ENCODE measurements at regions not wholly inside any gene's neighbourhood (a gene's known extent, or its start where the extent isn't known, plus 50 kb on each side); places are given as distances from the start of the nearest gene placed in this dataset.

- ATAC-seq (ENCODE audit: insufficient read depth, low read depth) (no peak), DNase-seq (no peak)
- Histone ChIP-seq H3K9me3 (ENCODE audit: insufficient read depth, low read length, severe bottlenecking) (no peaks in the 10 kb centered on the region), H3K79me2 (ENCODE audit: insufficient read depth, low read length) (no peaks in the 10 kb centered on the region), H3K36me3 (ENCODE audit: insufficient read depth, low read length) (no peaks in the 10 kb centered on the region), H3K4me1 (ENCODE audit: insufficient read depth, low read length) (no peaks in the 10 kb centered on the region), H4K20me1 (ENCODE audit: insufficient read depth, low read length) (no peaks in the 10 kb centered on the region), H3K4me2 (ENCODE audit: insufficient read depth, low read length) (no peak overlapping the region), H3K27me3 (ENCODE audit: insufficient read depth, low read length, poor library complexity) (no peaks in the 10 kb centered on the region), H2AFZ (ENCODE audit: low read depth, low read length) (no peak overlapping the region), H3K27ac (ENCODE audit: low read length) (no peak overlapping the region), H3K4me3 (ENCODE audit: low read depth in 1 of 2, low read length in 2 of 2) (no peak overlapping the region), H3K9ac (ENCODE audit: low read depth, low read length) (no peak overlapping the region)
- no peak for TF ChIP-seq CTCF (IDR thresholded peaks at IDR 0.05; ENCODE audit: borderline replicate concordance, extremely low read depth, low read length, poor library complexity, severe bottlenecking)
- TF ChIP-seq EZH2 (IDR thresholded peaks at IDR 0.05; ENCODE audit: borderline replicate concordance, low read depth, low read length, severe bottlenecking): no peak
These were observed 138.4 kb upstream of the ZP4 start for GRCh38 chr1:238029126-238029525.

- TF ChIP-seq EZH2 (IDR thresholded peaks at IDR 0.05; ENCODE audit: borderline replicate concordance, low read depth, low read length, severe bottlenecking): no peak
- TF ChIP-seq CTCF (IDR thresholded peaks at IDR 0.05; ENCODE audit: borderline replicate concordance, extremely low read depth, low read length, poor library complexity, severe bottlenecking): no peak
- Histone ChIP-seq H3K4me3 (ENCODE audit: low read depth in 1 of 2, low read length in 2 of 2) (no peak overlapping the region), H3K36me3 (ENCODE audit: insufficient read depth, low read length) (no peaks in the 10 kb centered on the region), H3K79me2 (ENCODE audit: insufficient read depth, low read length) (no peaks in the 10 kb centered on the region), H4K20me1 (ENCODE audit: insufficient read depth, low read length) (no peaks in the 10 kb centered on the region), H3K9me3 (ENCODE audit: insufficient read depth, low read length, severe bottlenecking) (no peaks in the 10 kb centered on the region), H3K9ac (ENCODE audit: low read depth, low read length) (no peak overlapping the region), H3K4me2 (ENCODE audit: insufficient read depth, low read length) (no peak overlapping the region), H3K27me3 (ENCODE audit: insufficient read depth, low read length, poor library complexity) (no peaks in the 10 kb centered on the region), H2AFZ (ENCODE audit: low read depth, low read length) (no peak overlapping the region), H3K27ac (ENCODE audit: low read length) (no peak overlapping the region), H3K4me1 (ENCODE audit: insufficient read depth, low read length) (no peaks in the 10 kb centered on the region)
- ATAC-seq (ENCODE audit: insufficient read depth, low read depth) (no peak), DNase-seq (no peak)
These were observed 136.6 kb upstream of the ZP4 start for GRCh38 chr1:238027366-238027765.

GRCh38 chr1:238023137-238023536 lies 132.4 kb upstream of the ZP4 start:
- no peaks in the 10 kb centered on the region for H3K9me3 ChIP-seq (ENCODE audit: insufficient read depth, low read length, severe bottlenecking)
- no peak overlapping the region for H3K27ac ChIP-seq (ENCODE audit: low read length)
- ATAC-seq (ENCODE audit: insufficient read depth, low read depth) (no peak), DNase-seq (no peak)
- no peaks in the 10 kb centered on the region for H3K79me2 ChIP-seq (ENCODE audit: insufficient read depth, low read length)
- H3K9ac ChIP-seq (ENCODE audit: low read depth, low read length): no peak overlapping the region
- no peak overlapping the region for H2AFZ ChIP-seq (ENCODE audit: low read depth, low read length)
- no peak for TF ChIP-seq EZH2 (IDR thresholded peaks at IDR 0.05; ENCODE audit: borderline replicate concordance, low read depth, low read length, severe bottlenecking)
- no peak for TF ChIP-seq CTCF (IDR thresholded peaks at IDR 0.05; ENCODE audit: borderline replicate concordance, extremely low read depth, low read length, poor library complexity, severe bottlenecking)
- H3K4me1 ChIP-seq (ENCODE audit: insufficient read depth, low read length): no peaks in the 10 kb centered on the region
- no peaks in the 10 kb centered on the region for H3K36me3 ChIP-seq (ENCODE audit: insufficient read depth, low read length)
- no peak overlapping the region for H3K4me3 ChIP-seq (ENCODE audit: low read depth in 1 of 2, low read length in 2 of 2)
- H4K20me1 ChIP-seq (ENCODE audit: insufficient read depth, low read length): no peaks in the 10 kb centered on the region
- H3K4me2 ChIP-seq (ENCODE audit: insufficient read depth, low read length): no peak overlapping the region
- no peaks in the 10 kb centered on the region for H3K27me3 ChIP-seq (ENCODE audit: insufficient read depth, low read length, poor library complexity)

GRCh38 chr1:238018214-238018613 lies 127.5 kb upstream of the ZP4 start:
- no peak overlapping the region for H2AFZ ChIP-seq (ENCODE audit: low read depth, low read length)
- no peaks in the 10 kb centered on the region for H3K36me3 ChIP-seq (ENCODE audit: insufficient read depth, low read length)
- no peak for ATAC-seq (ENCODE audit: insufficient read depth, low read depth)
- H3K79me2 ChIP-seq (ENCODE audit: insufficient read depth, low read length): no peaks in the 10 kb centered on the region
- no peaks in the 10 kb centered on the region for H4K20me1 ChIP-seq (ENCODE audit: insufficient read depth, low read length)
- DNase-seq: no peak
- H3K4me1 ChIP-seq (ENCODE audit: insufficient read depth, low read length): no peaks in the 10 kb centered on the region
- no peaks in the 10 kb centered on the region for H3K27me3 ChIP-seq (ENCODE audit: insufficient read depth, low read length, poor library complexity)
- no peak overlapping the region for H3K4me2 ChIP-seq (ENCODE audit: insufficient read depth, low read length)
- TF ChIP-seq CTCF (IDR thresholded peaks at IDR 0.05; ENCODE audit: borderline replicate concordance, extremely low read depth, low read length, poor library complexity, severe bottlenecking) (no peak), EZH2 (IDR thresholded peaks at IDR 0.05; ENCODE audit: borderline replicate concordance, low read depth, low read length, severe bottlenecking) (no peak)
- H3K4me3 ChIP-seq (ENCODE audit: low read depth in 1 of 2, low read length in 2 of 2): no peak overlapping the region
- H3K9me3 ChIP-seq (ENCODE audit: insufficient read depth, low read length, severe bottlenecking): no peaks in the 10 kb centered on the region
- H3K27ac ChIP-seq (ENCODE audit: low read length): no peak overlapping the region
- no peak overlapping the region for H3K9ac ChIP-seq (ENCODE audit: low read depth, low read length)

All from DND-41 (cell line).